Keratinocyte (primary cell): ENCODE measurements at regions not wholly inside any gene's neighbourhood (a gene's known extent, or its start where the extent isn't known, plus 50 kb on each side); places are given as distances from the start of the nearest gene placed in this dataset.

ENCODE experiments used
- DNase-seq: peaks from one replicate; pipeline ENCODE4 v3.0.0-alpha.2; 2011; ENCODE audit warnings: low read depth, missing footprints, low spot score
- FAIRE-seq: peaks from 2 replicates; lab custom pipeline; 2011; peaks lifted over from hg19 to GRCh38; lab: Jason Lieb, UNC
- H2AFZ ChIP-seq: 2 replicates; pipeline ENCODE4 v1.6.0; 2012; ENCODE audit warnings: low read length, control low read depth, inconsistent platforms; ENCODE audit not compliant: control insufficient read depth
- H3K27ac ChIP-seq: 2 replicates; pipeline ENCODE4 v1.5.1; 2011; ENCODE audit warnings: low read length; ENCODE audit not compliant: control insufficient read depth, insufficient read depth
- H3K27me3 ChIP-seq: 3 replicates; pipeline ENCODE4 v1.6.0; 2011; ENCODE audit warnings: low read length; ENCODE audit not compliant: control insufficient read depth, insufficient read depth; ENCODE audit errors: extremely low read depth
- H3K36me3 ChIP-seq, 2 experiments: 2 replicates in 1 of 2; 3 replicates in 1 of 2; pipeline ENCODE4 v1.5.1; 2011; ENCODE audit warnings: low read length in 2 of 2, mild to moderate bottlenecking in 1 of 2; ENCODE audit not compliant: control insufficient read depth in 2 of 2, insufficient read depth in 2 of 2; ENCODE audit errors: extremely low read depth in 1 of 2
- H3K4me1 ChIP-seq: 3 replicates; pipeline ENCODE4 v1.5.1; 2011; ENCODE audit warnings: low read length; ENCODE audit not compliant: control insufficient read depth, insufficient read depth; ENCODE audit errors: extremely low read depth
- H3K4me2 ChIP-seq: 3 replicates; pipeline ENCODE4 v1.6.0; 2011; ENCODE audit warnings: low read depth, low read length; ENCODE audit not compliant: control insufficient read depth, insufficient read depth; ENCODE audit errors: extremely low read depth
- H3K4me3 ChIP-seq, 3 experiments: fragments of 200-600 bp in 1 of 3; sonication (generic) in 1 of 3; 2 replicates in 2 of 3; 3 replicates in 1 of 3; pipeline ENCODE4 v1.5.1; 2011 to 2016; ENCODE audit warnings: low read length in 3 of 3, mild to moderate bottlenecking in 3 of 3, control low read depth in 2 of 3, inconsistent platforms in 1 of 3, low read depth in 1 of 3, mixed read lengths in 1 of 3, mixed run types in 1 of 3, moderate library complexity in 1 of 3; ENCODE audit not compliant: control insufficient read depth in 2 of 3, insufficient read depth in 2 of 3; ENCODE audit errors: extremely low read depth in 1 of 3
- H3K79me2 ChIP-seq: 2 replicates; pipeline ENCODE4 v1.6.0; 2012; ENCODE audit warnings: low read length; ENCODE audit not compliant: control insufficient read depth, insufficient read depth
- H3K9ac ChIP-seq: 3 replicates; pipeline ENCODE4 v1.6.0; 2011; ENCODE audit warnings: low read length; ENCODE audit not compliant: control insufficient read depth, insufficient read depth; ENCODE audit errors: extremely low read depth
- H3K9me1 ChIP-seq: 3 replicates; pipeline ENCODE4 v1.6.0; 2011; ENCODE audit warnings: low read length; ENCODE audit not compliant: control insufficient read depth, insufficient read depth; ENCODE audit errors: extremely low read depth
- H3K9me3 ChIP-seq: 2 replicates; pipeline ENCODE4 v1.5.1; 2012; ENCODE audit warnings: low read depth, low read length; ENCODE audit not compliant: control insufficient read depth
- H4K20me1 ChIP-seq: 3 replicates; pipeline ENCODE4 v1.6.0; 2011; ENCODE audit warnings: low read length; ENCODE audit not compliant: control insufficient read depth, insufficient read depth; ENCODE audit errors: extremely low read depth
- CTCF ChIP-seq, 3 experiments: IDR thresholded peaks in 1 of 3; conservative IDR thresholded peaks in 1 of 3; optimal IDR thresholded peaks in 1 of 3; 2 replicates in 2 of 3; 3 replicates in 1 of 3; pipeline versions ENCODE3 to v1.5.1; 2011; ENCODE audit warnings: low read length in 3 of 3, mild to moderate bottlenecking in 3 of 3, moderate library complexity in 2 of 3, control low read depth in 1 of 3, inconsistent platforms in 1 of 3; ENCODE audit not compliant: insufficient read depth in 2 of 3; ENCODE audit errors: extremely low read depth in 1 of 3
- EZH2 ChIP-seq: IDR thresholded peaks from one replicate; pipeline ENCODE4 v1.6.1; 2012; ENCODE audit warnings: inconsistent platforms, mild to moderate bottlenecking, low read length, moderate library complexity
- dilution Hi-C: fragments of 300-500 bp; cut with MboI; formaldehyde crosslinking; loops from one replicate; pipeline ENCODE4 v1.7.0; 2020; ENCODE audit warnings: low sequenced_read_pairs; ENCODE audit not compliant: extremely low pct_ligation_motif_present

- H3K79me2 ChIP-seq = no peaks in the 10 kb centered on the region
- H2AFZ ChIP-seq = no peak overlapping the region
- DNase-seq (no peak), FAIRE-seq (no peak)
- dilution Hi-C loops = no loop called here
- H4K20me1 ChIP-seq = no peaks in the 10 kb centered on the region
- H3K9me1 ChIP-seq = no peaks in the 10 kb centered on the region
- TF ChIP-seq EZH2 (no peak), CTCF (optimal IDR thresholded peaks at IDR 0.05 in 1 of 3, IDR thresholded peaks at IDR 0.05 in 1 of 3, conservative IDR thresholded peaks at IDR 0.05 in 1 of 3; ENCODE audit: extremely low read depth in 1 of 3, insufficient read depth in 2 of 3, low read length in 3 of 3) (no peak)
- H3K4me3 ChIP-seq = no peak overlapping the region
- no peaks in the 10 kb centered on the region for H3K4me1 ChIP-seq
- H3K36me3 ChIP-seq = no peaks in the 10 kb centered on the region
- H3K4me2 ChIP-seq = no peak overlapping the region
- no peak overlapping the region for H3K27ac ChIP-seq
- H3K9ac ChIP-seq = no peak overlapping the region
- H3K9me3 ChIP-seq = peaks cover 2% of the 10 kb centered on the region
- no peaks in the 10 kb centered on the region for H3K27me3 ChIP-seq
Observed at GRCh38 chr13:103953859-103954258, 887.6 kb upstream of the SLC10A2 start.

GRCh38 chr13:103952183-103952582 lies 886.0 kb upstream of the SLC10A2 start:
- H3K4me1 ChIP-seq = no peaks in the 10 kb centered on the region
- no peak overlapping the region for H2AFZ ChIP-seq
- H3K4me3 ChIP-seq = no peak overlapping the region
- no peaks in the 10 kb centered on the region for H3K9me1 ChIP-seq
- no peaks in the 10 kb centered on the region for H3K36me3 ChIP-seq
- DNase-seq (no peak), FAIRE-seq (no peak)
- no peaks in the 10 kb centered on the region for H4K20me1 ChIP-seq
- H3K79me2 ChIP-seq = no peaks in the 10 kb centered on the region
- H3K9me3 ChIP-seq = peaks cover 2% of the 10 kb centered on the region
- no peak overlapping the region for H3K27ac ChIP-seq
- no peak overlapping the region for H3K4me2 ChIP-seq
- no peak for TF ChIP-seq CTCF (optimal IDR thresholded peaks at IDR 0.05 in 1 of 3, IDR thresholded peaks at IDR 0.05 in 1 of 3, conservative IDR thresholded peaks at IDR 0.05 in 1 of 3; ENCODE audit: extremely low read depth in 1 of 3, insufficient read depth in 2 of 3, low read length in 3 of 3)
- no peak for TF ChIP-seq EZH2
- H3K9ac ChIP-seq = no peak overlapping the region
- dilution Hi-C loops = no loop called here
- no peaks in the 10 kb centered on the region for H3K27me3 ChIP-seq
